ENCODE measurements at regions not wholly inside any gene's neighbourhood (a gene's known extent, or its start where the extent isn't known, plus 50 kb on each side); places are given as distances from the start of the nearest gene placed in this dataset.

GRCh38 chr2:106602042-106602441 lies 114.9 kb downstream of the CD8B2 start:
- intact Hi-C loops (cut with micrococcal nuclease) = no loop called here
- CTCF ChIA-PET = no interaction called here
- RAD21 ChIA-PET (ENCODE audit: low non-redundant PET in 1 of 2, low total read pairs in 2 of 2, uncharacterized antibody in 2 of 2, unreplicated experiment in 2 of 2) = no interaction called here
- no peak overlapping the region for H3K4me3 ChIP-seq (replicated peaks in 1 of 2; ENCODE audit: low read depth in 1 of 2, low read length in 2 of 2)
- H3K9me3 ChIP-seq (ENCODE audit: control insufficient read depth in 1 of 2, insufficient read depth in 1 of 2, low read depth in 1 of 2, low read length in 2 of 2) = no peaks in the 10 kb centered on the region
- no peak overlapping the region for H3K4me2 ChIP-seq (ENCODE audit: low read length)
- DNase-seq (ENCODE audit: low read depth, low spot score) (no peak), ATAC-seq (no peak)
- no peaks in the 10 kb centered on the region for H4K20me1 ChIP-seq (ENCODE audit: insufficient read depth)
- H3K36me3 ChIP-seq (ENCODE audit: control insufficient read depth in 1 of 2, insufficient read depth in 2 of 2, low read length in 2 of 2) = no peaks in the 10 kb centered on the region
- no peaks in the 10 kb centered on the region; the same call in 1 of the 2 replicates for H3K27me3 ChIP-seq (ENCODE audit: insufficient read depth, low read length)
- H3K9me2 ChIP-seq (ENCODE audit: insufficient read depth) = no peaks in the 10 kb centered on the region
- H3K27ac ChIP-seq (ENCODE audit: low read depth, low read length) = no peak overlapping the region
- H2AFZ ChIP-seq (ENCODE audit: low read depth, low read length, poor library complexity, severe bottlenecking) = no peak overlapping the region
- no peak overlapping the region for H3K9ac ChIP-seq (ENCODE audit: low read length)
- no TSS peak for BruUV-seq (replicated peaks)
- no peaks in the 10 kb centered on the region for H3K79me2 ChIP-seq (ENCODE audit: insufficient read depth, low read length)
- POLR2A ChIA-PET = no interaction called here
- H3K4me1 ChIP-seq (ENCODE audit: control insufficient read depth in 1 of 2, insufficient read depth in 2 of 2, low read length in 2 of 2) = no peaks in the 10 kb centered on the region
- TF ChIP-seq SP1 (IDR thresholded peaks at IDR 0.05; ENCODE audit: low read depth) (no peak), POLR2A (IDR thresholded peaks at IDR 0.05; ENCODE audit: borderline replicate concordance, extremely low read depth, insufficient read depth, insufficient read length) (no peak), YY1 (IDR thresholded peaks at IDR 0.05; ENCODE audit: extremely low read depth, insufficient replicate concordance, low read depth, low read length) (no peak), EGR1 (IDR thresholded peaks at IDR 0.05; ENCODE audit: low read depth) (no peak), CEBPB (IDR thresholded peaks at IDR 0.05; ENCODE audit: low read depth) (no peak), ZFX (IDR thresholded peaks at IDR 0.05) (no peak), ZNF274 (IDR thresholded peaks at IDR 0.05; ENCODE audit: low read depth, low read length) (no peak), EZH2 (IDR thresholded peaks at IDR 0.05) (no peak), SIN3A (IDR thresholded peaks at IDR 0.05; ENCODE audit: low read depth) (no peak), ATF3 (IDR thresholded peaks at IDR 0.05) (no peak), EZH2phosphoT487 (IDR thresholded peaks at IDR 0.05; ENCODE audit: borderline replicate concordance) (no peak), SRF (IDR thresholded peaks at IDR 0.05; ENCODE audit: low read depth) (no peak), RAD21 (IDR thresholded peaks at IDR 0.05; ENCODE audit: low read depth) (no peak), TCF7L2 (IDR thresholded peaks at IDR 0.05; ENCODE audit: borderline replicate concordance, extremely low read depth, insufficient read depth, insufficient read length) (no peak)
- TF ChIP-seq, protein P1, sequence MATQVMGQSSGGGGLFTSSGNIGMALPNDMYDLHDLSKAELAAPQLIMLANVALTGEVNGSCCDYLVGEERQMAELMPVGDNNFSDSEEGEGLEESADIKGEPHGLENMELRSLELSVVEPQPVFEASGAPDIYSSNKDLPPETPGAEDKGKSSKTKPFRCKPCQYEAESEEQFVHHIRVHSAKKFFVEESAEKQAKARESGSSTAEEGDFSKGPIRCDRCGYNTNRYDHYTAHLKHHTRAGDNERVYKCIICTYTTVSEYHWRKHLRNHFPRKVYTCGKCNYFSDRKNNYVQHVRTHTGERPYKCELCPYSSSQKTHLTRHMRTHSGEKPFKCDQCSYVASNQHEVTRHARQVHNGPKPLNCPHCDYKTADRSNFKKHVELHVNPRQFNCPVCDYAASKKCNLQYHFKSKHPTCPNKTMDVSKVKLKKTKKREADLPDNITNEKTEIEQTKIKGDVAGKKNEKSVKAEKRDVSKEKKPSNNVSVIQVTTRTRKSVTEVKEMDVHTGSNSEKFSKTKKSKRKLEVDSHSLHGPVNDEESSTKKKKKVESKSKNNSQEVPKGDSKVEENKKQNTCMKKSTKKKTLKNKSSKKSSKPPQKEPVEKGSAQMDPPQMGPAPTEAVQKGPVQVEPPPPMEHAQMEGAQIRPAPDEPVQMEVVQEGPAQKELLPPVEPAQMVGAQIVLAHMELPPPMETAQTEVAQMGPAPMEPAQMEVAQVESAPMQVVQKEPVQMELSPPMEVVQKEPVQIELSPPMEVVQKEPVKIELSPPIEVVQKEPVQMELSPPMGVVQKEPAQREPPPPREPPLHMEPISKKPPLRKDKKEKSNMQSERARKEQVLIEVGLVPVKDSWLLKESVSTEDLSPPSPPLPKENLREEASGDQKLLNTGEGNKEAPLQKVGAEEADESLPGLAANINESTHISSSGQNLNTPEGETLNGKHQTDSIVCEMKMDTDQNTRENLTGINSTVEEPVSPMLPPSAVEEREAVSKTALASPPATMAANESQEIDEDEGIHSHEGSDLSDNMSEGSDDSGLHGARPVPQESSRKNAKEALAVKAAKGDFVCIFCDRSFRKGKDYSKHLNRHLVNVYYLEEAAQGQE (IDR thresholded peaks at IDR 0.05; ENCODE audit: low read depth) = no peak

All from HCT116 (cell line).